GF-D8 (cell line): ENCODE measurements at regions not wholly inside any gene's neighbourhood (a gene's known extent, or its start where the extent isn't known, plus 50 kb on each side); places are given as distances from the start of the nearest gene placed in this dataset.

Experiments used
- DNase-seq: peaks from one replicate; lab custom pipeline; 2025; lab: John Stamatoyannopoulos, UW

GRCh38 chr16:73448970-73449369 lies 401.0 kb upstream of the ZFHX3 start:
- DNase-seq: no peak

DNA sequence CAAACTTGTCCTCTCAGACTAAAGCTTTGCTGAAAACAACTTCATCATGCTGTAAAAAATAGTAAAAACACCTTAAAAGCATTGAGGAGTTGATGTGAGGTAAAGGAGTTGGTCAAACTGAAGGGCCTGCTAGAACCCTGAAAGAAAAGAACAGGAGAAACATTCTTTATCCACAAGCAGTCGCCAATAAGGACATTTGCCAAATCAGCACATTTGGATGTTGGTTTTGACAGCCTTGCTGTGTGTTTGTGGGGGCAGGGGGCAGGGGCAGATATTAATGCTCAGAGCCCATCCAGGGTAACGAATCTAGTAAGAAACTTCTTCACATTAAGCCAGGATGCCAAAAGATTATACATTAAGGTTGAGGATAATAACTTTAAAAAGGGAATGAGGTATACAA lies 399.9 kb upstream of the ZFHX3 start:
- no peak for DNase-seq

- no peak for DNase-seq
Measured at GRCh38 chr16:73434621-73435020, 386.7 kb upstream of the ZFHX3 start.

- DNase-seq: no peak
Measured at GRCh38 chr16:73433731-73434307, 385.9 kb upstream of the ZFHX3 start.

- no peak for DNase-seq
Measured at GRCh38 chr16:73432850-73433730, 385.2 kb upstream of the ZFHX3 start.

- no peak for DNase-seq
Measured at GRCh38 chr16:73430138-73430537, 382.2 kb upstream of the ZFHX3 start.

DNA sequence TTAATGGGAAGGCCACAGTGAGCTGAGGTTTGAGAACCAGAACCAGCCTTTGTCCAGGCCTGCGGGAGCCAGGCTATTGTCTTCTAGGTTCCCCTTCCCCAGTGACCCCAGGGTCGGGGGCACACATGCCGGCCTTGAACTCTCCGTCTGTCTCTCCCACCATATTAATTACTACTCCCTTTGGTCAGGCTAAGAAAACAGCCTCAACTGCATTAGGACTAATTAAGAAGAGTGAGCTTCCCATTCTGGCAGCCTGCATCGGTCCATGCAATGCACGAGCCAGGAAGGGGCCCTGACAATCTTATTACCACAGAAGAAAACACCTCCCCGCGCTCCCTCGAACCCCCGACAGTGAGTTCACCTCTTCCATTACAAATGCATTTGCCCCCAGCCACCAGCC lies 380.2 kb upstream of the ZFHX3 start:
- no peak for DNase-seq

DNA sequence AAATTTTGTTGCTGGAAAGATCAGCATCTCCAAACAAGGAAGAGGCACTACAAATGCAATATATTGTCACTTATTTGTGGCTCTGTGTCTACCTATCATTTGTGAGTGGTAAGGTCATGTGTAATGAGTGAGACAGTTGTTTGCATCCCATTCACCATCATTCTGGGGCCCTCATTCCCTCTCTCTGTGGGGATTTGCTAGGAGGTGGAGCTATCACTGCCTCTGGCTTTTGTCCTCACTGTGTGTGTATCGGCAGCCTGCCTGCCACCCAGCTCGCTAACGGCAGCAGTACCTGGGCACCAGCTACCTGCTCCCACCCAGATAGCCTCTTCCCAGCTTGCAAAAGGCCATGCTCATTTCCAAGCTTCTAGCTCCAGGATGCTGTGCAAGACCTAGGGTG lies 379.2 kb upstream of the ZFHX3 start:
- DNase-seq: no peak

DNA sequence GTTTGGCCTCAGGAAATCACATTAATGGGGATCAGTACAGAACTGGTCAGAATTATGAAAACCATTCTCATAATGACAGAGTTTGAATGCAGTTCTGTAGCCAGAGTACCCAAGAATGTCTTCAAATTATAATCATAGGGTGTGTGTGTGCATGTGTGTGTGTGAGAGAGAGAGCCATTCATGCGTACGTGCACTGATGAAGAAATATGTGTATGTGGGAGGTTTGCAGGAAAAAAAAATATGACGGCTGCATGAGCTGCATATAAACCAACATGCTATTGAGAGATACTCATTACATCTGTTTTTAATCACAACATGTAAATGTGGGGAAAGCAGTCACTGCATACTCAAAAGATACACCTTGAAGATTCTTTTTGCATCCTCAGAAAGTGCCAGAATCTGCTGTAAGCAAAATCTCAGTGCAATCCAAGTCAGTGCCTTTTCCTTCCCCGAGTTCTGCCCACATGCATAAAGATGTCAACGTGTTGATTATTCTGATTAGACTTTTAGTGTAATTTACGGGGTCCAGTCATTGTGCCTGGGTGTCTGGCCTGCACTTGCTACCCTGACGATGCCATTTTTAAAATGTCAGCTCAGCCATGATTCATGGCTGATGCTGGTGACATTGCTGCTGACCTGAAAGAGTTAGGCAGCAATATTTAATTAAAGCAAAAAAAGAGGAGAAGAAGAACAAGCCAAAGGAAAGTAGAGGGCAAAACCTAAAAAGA lies 378.7 kb upstream of the ZFHX3 start:
- no peak for DNase-seq

DNA sequence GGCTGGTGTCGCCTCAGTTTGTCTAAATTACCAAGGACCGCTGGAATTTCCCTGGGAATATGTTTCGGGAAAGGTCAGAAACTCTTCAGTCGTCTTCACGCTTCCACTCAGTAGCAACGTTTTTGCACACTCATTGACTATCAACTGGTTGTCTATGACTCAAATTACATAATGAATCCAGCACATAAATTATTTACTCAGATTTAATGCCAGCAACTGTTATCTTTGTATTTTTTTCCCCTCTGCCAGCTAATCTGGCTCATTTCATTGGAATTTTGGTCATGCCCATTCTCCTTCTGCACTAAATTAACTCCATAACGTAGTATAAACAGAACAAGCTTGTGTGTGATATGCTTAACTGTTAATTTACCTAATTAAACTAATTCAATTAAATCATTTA lies 372.7 kb upstream of the ZFHX3 start:
- DNase-seq: no peak

- DNase-seq: no peak
Measured at GRCh38 chr16:73420244-73420643, 372.3 kb upstream of the ZFHX3 start.

DNA sequence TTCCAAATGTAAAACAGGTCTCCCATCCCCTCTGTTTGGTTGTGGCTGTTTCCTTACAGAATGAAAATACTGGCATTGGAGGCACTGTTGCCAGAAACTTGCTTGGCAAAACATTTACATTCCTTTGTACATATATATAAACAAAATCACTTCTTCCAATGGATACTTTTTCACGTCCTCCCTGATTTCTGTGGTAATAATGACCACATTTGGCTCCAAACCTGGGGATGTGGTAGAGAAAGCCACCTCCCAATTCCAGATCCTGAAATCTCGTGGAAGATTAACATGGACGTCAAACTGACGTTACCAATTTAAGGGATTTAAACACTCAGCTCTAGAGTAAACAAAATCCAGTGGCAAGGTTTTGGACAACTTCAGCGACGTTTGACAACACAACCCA lies 370.8 kb upstream of the ZFHX3 start:
- DNase-seq: no peak

GRCh38 chr16:73418051-73418450 lies 370.1 kb upstream of the ZFHX3 start:
- no peak for DNase-seq

- no peak for DNase-seq
Measured at GRCh38 chr16:73415286-73415685, 367.4 kb upstream of the ZFHX3 start.

- no peak for DNase-seq
Measured at GRCh38 chr16:73414638-73415037, 366.7 kb upstream of the ZFHX3 start.

GRCh38 chr16:73413830-73414190 lies 365.9 kb upstream of the ZFHX3 start:
- no peak for DNase-seq

GRCh38 chr16:73413091-73413829 lies 365.3 kb upstream of the ZFHX3 start:
- no peak for DNase-seq

DNA sequence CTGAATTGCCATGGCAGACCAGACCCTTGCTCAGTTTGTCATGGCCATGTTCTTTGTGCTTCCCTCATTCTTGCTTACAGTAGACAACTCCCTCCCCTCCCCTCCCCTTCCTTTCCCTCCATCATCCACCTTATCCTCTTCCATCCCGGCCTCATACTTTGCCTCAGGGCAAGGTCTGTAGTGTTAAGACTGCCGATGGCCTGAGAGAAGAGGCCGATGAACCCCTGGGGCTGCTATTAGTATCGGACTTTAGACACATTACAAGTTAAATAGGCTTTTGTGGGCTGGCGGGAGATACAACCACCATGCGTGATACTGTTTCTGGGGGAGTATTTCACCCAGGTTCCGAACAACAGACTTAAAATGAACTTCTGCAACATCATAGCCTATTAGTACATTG lies 364.5 kb upstream of the ZFHX3 start:
- no peak for DNase-seq

DNA sequence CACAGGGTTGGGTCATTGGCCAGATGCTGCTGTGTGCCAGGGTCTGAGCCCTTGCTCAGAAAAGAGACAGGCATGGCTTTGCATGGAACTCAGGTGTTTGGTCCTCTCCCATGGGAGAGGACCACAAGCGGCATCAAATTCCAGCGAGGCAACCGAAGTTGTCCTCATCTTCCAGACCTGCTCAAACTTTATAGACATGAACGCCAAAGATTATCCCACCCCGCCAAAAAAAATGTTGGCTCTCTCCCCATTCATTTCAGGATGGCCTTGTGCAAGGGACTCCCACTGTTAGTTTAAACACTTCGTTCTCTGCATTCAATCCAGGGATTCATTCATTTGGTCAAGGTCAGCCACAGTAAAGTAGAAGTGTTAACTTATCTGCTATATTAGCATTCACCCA lies 360.8 kb upstream of the ZFHX3 start:
- no peak for DNase-seq

GRCh38 chr16:73408311-73408710 lies 360.4 kb upstream of the ZFHX3 start:
- no peak for DNase-seq

DNA sequence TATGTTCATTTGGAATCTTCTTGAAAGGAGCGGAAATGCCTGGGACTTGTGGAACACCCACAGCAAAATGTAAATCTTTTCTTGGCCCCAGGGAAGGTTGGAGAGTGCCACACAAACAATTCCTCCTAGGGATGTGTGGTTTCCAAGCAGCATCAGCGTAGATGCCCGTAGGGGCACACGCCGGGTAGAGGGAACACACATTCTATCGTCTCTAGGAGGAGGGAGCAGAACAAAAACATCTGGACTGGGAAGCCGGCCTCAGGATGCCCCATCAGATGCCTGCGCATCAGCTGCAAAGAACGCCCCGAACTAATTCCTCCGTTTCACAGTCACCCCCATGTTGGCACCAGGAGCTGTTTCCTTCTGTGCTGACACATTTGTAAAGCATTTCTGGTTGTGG lies 357.9 kb upstream of the ZFHX3 start:
- no peak for DNase-seq

- no peak for DNase-seq
Measured at GRCh38 chr16:73404001-73404400, 356.1 kb upstream of the ZFHX3 start.

GRCh38 chr16:73403291-73403690 lies 355.4 kb upstream of the ZFHX3 start:
- DNase-seq: no peak
